ENCODE measurements at regions not wholly inside any gene's neighbourhood (a gene's known extent, or its start where the extent isn't known, plus 50 kb on each side); places are given as distances from the start of the nearest gene placed in this dataset.

- no peak for DNase-seq
These were observed 54.5 kb downstream of the ADRA2A start for GRCh38 chr10:111131168-111131799.

GRCh38 chr10:111137007-111137406 is 60.2 kb downstream of the ADRA2A start:
- DNase-seq, result no peak

DNA sequence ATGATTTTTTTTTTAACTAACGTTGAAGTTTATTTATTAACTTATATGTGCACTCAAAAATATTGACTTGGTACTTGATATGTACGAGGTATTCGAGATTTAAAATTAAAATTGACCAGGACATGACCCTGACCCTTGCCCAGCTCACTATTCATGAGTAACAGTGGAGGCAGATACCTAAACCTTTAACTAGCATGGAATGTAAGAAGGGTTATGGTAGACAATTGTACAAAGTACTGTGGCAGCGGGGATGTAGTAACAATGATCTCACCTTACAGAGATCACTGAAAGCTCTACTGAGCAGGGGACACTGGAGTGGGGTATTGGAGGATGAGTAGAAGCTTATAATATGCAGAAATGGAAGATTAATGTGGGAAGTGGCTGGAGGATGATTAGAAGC is 60.8 kb downstream of the ADRA2A start:
- no peak for DNase-seq

- no peak for DNase-seq
These were observed 61.7 kb downstream of the ADRA2A start for GRCh38 chr10:111138544-111138943.

DNA sequence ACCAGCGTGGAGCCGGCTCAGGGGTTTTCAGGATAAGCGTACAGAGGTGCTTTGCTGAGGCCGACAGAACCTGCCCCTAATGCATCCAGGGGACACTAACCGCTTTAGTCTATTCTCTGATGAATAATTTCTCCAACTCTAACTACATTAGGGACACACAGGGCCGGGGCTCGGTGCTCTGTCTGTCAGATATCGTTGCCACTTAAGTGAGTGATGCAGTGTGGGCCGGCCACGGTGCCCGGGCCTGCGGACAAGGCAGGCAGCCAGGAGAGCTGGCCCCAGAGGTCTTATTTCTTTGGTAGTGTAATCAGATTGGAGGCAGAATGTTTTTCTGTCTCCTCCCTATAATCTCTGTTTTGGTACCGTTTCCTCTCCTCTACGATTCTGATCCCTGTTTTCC is 62.7 kb downstream of the ADRA2A start:
- no peak for DNase-seq

DNA sequence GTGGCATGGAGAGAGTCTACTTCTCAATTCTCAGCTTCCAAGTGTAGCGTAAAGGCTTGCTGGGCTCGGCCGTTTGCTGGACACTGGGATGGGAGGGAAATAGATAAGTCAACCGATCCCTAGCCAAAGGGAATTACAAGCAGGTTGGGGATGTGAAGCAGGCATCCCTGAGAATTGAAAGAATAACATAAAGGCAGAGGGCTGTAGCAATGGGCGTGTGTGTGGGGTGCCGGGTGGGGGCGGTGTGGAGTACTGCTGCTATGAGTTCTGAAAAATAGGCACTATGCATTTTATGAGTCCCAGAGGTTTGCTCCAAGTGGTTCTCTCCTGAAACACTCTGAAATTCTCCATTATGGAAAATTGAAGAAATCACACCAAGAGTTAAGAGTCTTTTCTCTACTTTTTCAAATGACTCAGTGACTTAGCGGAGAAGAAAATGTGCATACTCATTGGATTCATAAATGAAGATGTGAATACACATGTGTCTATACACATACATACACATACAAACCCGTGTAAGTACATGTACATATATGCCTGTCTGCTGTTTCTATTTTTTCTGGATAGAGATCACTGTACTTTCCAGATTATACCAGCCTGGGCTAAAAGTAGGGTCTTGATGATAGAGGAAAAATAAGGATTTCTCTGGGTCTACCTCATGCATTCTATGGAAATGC is 65.4 kb downstream of the ADRA2A start:
- no peak for DNase-seq

DNA sequence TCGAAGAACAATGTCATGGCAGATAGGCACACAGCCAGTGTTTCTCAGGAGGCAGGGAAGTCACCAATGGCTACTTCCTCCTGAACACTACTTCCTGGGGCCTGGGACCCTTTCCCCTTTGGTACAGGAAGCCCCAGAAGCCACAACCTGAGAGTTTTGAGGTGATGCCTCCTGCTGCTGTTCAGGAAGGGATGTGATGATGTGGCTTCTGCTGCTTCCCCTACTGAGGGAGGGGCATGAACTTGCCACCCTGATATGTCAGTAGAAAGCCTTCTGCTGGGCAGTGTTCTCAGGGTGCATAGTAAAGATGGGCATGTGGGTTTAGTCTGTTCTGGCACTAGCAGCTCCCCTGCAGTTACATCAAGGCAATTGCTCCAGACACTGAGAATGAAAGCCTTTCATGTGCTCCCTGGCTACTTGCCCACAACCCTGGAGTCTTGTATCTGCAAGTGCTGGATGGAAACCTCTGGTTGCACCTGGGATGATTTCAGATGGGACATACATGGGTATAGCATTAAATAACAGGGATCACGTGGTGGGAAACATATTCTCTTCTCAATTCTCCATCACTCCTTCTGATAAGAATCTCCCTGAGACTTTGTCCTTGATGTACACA is 69.3 kb downstream of the ADRA2A start:
- no peak for DNase-seq

DNA sequence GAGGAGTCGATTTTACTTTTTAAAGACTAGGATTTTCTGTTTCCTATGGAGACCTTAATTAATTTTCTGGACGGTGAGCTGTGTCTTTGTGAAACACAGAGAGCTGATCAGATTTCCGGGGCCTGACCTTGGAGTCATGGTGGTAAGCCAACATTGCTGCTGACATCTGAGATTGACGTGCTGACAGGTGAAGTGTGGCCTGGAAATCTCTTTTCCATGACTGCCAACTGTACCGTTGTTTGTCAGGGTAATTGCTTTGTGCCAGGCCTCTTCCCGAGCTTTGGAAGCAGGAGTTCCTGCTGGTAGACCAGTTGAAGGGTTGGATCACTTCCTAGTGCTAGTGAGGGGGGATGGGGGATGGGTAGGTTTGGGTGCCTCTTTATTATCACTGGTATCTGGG is 71.2 kb downstream of the ADRA2A start:
- DNase-seq, result no peak

GRCh38 chr10:111148440-111148839 is 71.6 kb downstream of the ADRA2A start:
- no peak for DNase-seq

GRCh38 chr10:111150691-111151090 is 73.9 kb downstream of the ADRA2A start:
- no peak for DNase-seq

- DNase-seq, result no peak
These were observed 74.9 kb downstream of the ADRA2A start for GRCh38 chr10:111151595-111152307.

GRCh38 chr10:111156754-111157153 is 79.9 kb downstream of the ADRA2A start:
- DNase-seq, result no peak

DNA sequence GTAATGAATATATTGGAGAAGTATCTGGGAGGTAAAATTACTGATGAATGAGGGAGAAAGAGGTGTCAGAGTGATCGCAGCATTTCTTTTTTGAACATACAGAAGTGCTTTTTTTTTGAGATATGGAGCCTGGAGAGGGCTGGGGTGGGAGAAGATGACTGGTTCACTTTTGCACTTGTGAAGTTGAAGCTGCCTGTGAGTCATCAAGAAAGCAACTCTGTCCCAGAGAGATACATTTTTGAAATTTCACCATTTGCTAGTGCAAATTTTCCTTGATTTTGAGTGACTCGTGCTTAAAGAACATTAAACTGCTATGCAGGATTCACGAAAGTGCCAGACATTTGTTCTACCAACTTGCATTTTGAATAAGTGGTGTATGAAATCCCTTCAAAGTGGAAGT is 81.8 kb downstream of the ADRA2A start:
- no peak for DNase-seq

GRCh38 chr10:111161109-111161874 is 84.5 kb downstream of the ADRA2A start:
- DNase-seq, result no peak

GRCh38 chr10:111171183-111171582 is 94.4 kb downstream of the ADRA2A start:
- no peak for DNase-seq

DNA sequence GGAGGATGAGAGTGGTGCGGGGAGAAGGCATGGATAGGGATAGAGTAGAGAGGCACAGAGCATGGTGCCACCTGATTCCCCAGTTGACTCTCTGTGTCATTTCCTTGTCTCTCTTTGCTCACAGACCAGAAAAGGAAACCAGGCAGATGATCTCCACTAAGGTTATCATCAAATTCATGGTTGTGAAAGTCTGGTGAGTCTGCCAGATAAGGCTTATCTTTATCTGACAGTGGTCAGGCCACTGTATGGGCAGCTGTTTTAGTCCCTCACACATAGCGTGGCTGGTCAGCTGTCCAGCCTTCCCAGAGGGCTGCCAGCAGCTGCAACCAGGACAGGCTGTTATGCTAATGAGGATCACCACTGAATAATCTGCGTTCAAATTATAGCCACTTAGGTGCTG is 99.0 kb downstream of the ADRA2A start:
- DNase-seq, result no peak

- DNase-seq, result no peak
These were observed 100.5 kb downstream of the ADRA2A start for GRCh38 chr10:111177379-111177778.

DNA sequence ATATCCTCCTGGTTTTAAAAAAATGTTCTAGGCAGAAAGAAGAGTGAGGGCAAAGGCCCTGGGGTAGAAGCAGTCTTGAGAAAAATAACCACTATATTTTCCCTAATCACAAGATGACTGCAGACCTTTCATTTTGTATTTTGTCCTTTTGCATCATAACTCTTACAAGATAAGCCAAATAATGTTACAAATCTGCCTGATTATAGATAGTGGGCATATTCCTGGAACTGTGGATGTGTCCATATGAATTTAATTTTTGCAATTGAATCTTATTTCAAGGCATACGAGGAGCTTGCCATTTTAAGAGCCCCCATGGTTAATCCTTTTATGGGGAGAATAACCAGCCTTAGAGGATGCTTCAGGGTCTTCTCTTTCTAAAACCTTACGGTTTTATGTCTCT is 102.7 kb downstream of the ADRA2A start:
- no peak for DNase-seq

- no peak for DNase-seq
These were observed 109.5 kb downstream of the ADRA2A start for GRCh38 chr10:111186358-111186757.

DNA sequence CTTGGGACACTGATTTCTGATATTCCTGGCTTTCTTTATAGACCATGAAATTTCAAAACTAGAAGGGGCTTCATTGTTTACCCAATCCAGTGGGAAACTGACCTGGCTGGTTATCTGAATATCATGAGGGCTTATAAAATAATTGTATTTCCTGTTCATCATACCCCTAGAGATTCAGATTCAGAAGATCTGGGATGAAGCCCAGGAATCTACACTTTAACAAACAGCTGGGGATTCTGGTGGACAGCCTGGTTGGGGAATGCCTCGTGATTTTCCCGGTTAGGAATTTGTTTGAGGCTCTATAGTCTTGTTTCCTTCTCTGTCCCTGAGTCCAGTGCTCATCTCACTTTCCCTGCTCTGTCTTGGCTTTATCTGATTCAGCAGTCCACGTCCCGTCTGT is 110.3 kb downstream of the ADRA2A start:
- DNase-seq, result no peak

- no peak for DNase-seq
These were observed 122.8 kb downstream of the ADRA2A start for GRCh38 chr10:111199587-111199986.

DNA sequence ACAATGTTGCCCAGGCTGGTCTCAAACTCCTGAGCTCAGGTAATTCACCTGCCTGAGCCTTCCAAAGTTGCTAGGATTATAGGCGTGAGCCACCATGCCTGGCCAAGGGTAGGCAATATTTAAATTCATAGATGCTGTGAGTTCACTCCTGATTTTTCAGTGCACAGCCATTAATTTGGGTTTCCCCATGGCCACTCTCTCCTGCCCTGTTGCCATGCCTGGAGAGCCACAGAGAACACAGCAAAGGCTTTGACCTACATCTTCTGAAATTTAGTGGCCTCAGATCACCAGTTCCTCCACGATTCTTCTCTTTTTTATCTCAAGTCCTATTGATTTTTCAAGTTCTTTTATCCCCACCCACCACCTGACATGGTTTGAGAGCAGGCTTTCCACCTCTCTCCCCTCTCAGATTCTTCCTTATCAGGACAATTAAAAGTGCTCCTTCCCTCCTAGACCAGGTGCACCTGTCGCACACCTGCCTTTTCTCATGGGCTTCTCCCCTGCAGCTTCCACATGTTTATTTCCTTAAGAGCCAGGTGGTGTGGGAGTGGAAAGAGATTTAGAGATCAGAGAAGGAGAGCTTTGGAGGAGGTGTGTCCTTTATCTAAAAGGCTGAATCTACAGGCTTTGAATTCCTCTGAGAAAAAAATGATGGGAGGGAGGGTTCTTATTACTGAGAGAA is 123.8 kb downstream of the ADRA2A start:
- DNase-seq, result no peak

Data from SW 1271 (cell line).